HG03354 (cell line): ENCODE measurements at regions not wholly inside any gene's neighbourhood (a gene's known extent, or its start where the extent isn't known, plus 50 kb on each side); places are given as distances from the start of the nearest gene placed in this dataset.
"Not testable (repeated sequence)": the region's sequence is repeated elsewhere in the genome, so short reads cannot be mapped to it uniquely, and the experiment has no call there.

ENCODE experiments used
- ATAC-seq: cut with Tn5 transposase; IDR thresholded peaks from one replicate; pipeline ENCODE4 v1.9.1; 2021; ENCODE audit warnings: mild to moderate bottlenecking; ENCODE audit not compliant: unreplicated experiment, poor library complexity, severe bottlenecking

DNA sequence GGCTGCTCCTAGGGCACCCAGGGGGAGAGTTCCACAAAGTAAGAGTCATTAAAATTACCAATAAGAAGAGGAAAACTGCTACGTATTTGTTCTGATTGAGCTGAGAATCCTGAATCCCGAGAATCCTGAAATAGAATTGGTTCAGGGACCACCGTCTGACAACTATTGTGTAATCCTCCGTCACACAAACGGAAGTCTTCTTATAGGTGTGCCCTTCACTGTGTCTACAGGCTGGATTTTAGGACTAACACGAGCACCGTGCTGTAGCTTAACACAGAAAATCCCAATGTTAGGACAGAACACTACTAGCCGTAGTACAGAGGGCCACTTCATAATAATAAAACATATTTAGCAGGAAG lies 50.6 kb upstream of the RNF182 start:
- no peak for ATAC-seq

DNA sequence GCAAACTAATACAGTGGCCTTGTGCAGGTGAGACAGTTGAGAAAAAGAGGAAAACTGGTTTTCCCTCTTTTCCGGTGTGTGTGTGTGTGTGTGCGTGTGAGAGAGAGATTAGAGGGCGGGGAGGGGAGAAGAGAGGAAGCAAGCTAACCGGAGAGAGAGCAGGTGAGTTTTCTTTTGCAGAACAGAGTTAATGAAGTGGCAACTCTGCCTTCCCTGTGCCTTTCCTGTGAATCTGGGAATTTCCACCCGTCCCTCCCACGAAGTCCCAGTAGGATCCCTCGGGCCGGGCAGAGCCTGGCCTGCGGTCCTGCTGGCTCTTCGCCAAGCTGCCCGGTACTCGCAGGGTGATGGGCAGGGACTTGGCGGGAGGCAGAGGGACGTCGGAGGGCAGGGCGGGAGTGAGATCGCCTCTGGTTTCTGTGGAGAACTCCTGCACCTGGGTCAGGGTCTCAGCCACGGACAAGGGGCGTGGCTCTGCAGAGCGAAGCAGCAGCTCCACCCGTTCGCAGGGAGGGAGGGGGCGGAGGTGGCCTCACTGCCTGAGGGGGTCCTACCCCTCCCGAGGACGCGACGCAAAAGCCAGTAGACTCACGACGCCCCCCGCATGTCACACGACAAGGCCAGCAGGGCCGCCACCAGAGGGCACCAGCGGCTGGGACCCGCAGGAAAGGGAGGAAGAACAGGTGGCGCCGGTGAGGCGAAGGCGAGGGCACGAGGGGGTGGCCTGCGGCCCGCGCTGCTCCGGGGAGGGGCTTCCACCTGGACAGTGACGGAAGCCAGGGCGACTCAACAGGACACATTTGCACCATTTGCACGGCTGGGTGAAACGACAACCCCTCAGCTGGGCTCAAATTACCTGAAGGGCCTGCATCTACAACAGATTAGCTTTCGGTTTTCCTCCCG lies 51.2 kb upstream of the RNF182 start:
- peak; percentile 54 for ATAC-seq

DNA sequence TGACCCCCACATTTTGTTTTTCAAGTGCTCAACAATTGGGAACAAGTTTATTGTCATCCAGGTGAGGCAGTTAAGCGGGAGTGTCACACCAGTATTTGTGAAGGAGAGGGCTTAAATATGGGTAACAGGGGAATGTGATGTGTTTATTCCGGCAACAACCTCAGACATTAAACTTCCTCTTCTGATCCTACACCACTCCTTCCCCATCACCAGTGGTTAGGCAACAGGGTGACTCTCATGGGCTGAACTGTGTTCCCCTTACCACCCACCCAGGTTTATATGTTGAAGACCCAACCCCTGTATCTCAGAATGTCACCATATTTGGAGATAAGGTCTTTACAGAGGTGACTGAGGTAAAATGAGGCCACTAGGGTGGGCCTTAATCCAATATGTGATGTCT lies 52.1 kb upstream of the RNF182 start:
- no peak for ATAC-seq

DNA sequence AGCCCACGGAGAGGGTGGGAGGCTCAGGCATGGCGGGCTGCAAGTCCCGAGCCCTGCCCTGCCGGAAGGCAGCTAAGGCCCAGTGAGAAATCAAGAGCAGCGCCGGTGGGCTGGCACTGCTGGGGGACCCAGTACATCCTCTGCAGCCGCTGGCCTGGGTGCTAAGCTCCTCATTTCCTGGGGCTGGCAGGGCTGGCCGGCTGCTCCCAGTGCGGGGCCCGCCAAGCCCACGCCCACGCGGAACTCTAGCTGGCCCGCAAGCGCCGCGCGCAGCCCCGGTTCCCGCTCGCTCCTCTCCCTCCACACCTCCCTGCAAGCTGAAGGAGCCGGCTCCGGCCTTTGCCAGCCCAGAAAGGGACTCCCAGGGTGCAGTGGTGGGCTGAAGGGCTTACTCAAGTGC lies 52.7 kb upstream of the RNF182 start:
- ATAC-seq = not testable (repeated sequence)

DNA sequence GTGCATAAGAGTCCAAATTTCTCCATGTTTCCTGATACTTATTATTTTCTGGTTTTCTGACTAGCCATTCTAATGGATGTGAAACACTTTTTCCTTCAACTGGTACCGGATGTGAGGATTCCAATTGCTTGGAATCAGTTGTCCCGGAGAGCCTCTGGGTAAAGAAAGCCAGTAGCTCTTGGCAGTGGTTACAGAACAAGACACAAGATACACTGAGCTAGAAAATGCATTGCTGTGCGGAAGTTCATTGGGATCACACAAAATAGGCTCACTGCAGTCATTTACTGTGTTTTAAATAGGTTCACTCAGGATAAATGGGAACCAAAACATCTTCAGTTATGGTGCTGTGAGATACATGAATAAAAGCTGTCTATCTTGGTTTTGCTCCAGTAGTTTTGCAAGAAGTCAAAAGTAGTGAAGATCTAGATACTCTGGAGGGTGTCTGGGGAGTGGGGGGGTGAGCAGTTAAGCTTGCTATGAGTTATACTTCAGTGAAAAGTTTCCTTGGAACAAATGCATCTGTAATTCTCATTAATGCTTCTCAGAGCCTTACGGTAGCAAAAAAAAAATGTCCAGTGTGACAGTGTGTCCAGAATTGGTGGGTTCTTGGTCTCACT lies 54.4 kb upstream of the RNF182 start:
- no peak for ATAC-seq

DNA sequence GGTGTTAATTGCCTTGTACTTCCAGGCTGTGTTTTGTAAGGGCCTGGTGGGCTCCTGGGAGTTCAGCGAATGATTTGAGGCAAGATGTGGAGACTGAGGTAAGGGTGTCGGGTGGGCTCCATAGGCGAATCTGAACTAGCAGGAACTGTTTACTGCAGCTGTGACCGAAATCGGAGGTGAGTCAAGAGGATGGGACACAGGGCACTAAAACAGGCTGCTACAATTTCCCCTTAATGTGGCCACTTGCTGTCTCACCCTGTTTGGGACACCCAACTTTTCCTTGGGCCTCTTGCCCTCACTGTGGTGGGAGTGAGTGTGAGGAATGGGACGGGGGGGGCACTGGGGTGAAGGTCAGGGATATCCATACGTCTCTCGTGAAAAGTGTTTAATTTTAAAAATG lies 53.9 kb upstream of the MCUR1 start:
- no peak for ATAC-seq

DNA sequence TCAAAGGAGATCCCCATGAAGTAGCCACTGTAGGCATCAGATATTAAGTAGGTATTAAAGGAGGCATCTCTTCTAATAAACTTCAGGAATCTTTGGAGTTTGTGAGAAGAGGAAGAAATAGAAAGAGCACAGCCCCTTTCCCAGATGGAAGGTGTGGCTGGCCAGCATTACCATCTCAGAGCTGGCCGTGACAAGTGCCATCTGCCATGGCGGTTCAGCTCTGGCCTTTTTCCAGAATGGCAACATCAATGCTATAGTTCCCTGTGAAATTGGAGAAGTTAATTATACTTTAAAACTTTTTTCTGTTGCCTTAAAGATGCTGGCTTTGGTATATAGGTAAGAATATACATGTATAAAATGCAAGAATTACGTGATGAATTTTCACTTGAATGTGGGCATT lies 51.9 kb upstream of the MCUR1 start:
- no peak for ATAC-seq

DNA sequence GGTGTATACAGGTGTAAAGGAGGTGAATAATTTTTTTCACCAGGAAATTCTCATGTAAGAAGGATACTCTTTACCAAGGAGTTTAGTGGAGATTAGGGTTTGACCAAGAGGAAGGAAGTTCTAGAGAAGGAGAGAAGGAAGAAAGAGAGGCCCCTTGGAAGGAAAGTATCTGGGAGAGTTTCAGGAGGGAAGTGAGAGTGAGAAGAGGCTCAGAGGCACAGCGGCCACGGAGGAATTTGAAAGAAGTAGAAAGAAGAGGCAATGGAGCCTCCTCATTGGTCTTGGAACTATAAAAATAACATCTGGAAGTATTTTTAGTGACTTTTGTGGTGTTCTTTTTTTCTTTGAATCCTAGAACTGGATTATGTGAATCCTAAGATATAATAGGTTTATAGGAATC lies 50.8 kb upstream of the MCUR1 start:
- ATAC-seq = no peak

DNA sequence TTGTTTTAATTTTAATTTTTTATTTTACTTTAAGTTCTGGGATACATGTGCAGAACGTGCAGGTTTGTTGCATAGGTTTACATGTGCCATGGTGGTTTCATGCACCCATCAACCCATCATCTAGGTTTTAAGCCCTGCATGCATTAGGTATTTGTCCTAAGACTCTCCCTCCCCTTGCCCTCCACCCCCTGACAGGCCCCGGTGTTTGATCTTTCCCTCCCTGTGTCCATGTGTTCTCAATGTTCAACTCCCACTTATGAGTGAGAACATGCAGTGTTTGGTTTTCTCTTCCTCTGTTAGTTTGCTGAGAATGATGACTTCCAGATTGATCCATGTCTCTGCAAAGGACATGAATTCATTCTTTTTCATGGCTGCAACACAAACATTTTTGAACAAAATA lies 50.3 kb upstream of the MCUR1 start:
- not testable (repeated sequence) for ATAC-seq
